Testis (tissue), 2 donors: ENCODE measurements at regions not wholly inside any gene's neighbourhood (a gene's known extent, or its start where the extent isn't known, plus 50 kb on each side); places are given as distances from the start of the nearest gene placed in this dataset.
A peak's percentile ranks its signal among the peaks of the same experiment; 100 is the strongest.

Experiments used
- DNase-seq: peaks from one replicate; pipeline ENCODE4 v3.0.0-alpha.2; 2019
- H3K27ac ChIP-seq, 2 donors: fragments of 200-600 bp; sonication (generic); one replicate each; pipeline ENCODE4 v1.5.1; 2019
- H3K27me3 ChIP-seq: fragments of 200-600 bp; sonication (generic); one replicate; pipeline ENCODE4 v1.5.1; 2019
- H3K36me3 ChIP-seq: fragments of 200-600 bp; sonication (generic); one replicate; pipeline ENCODE4 v1.5.1; 2017; ENCODE audit warnings: low read depth; ENCODE audit errors: missing control alignments
- H3K4me1 ChIP-seq: fragments of 200-600 bp; sonication (generic); one replicate; pipeline ENCODE4 v1.5.1; 2019
- H3K4me3 ChIP-seq, 2 donors: fragments of 200-600 bp; sonication (generic); one replicate each; pipeline ENCODE4 v1.5.1; 2017 to 2019
- H3K9me3 ChIP-seq: fragments of 200-600 bp; sonication (generic); one replicate; pipeline ENCODE4 v1.5.1; 2017
- CTCF ChIP-seq, 3 experiments: fragments of 450-650 bp in 2 of 3; fragments of 200-600 bp in 1 of 3; sonication (generic) in 1 of 3; IDR thresholded peaks; one replicate each; pipeline ENCODE4 v1.5.1; 2016 to 2019; ENCODE audit warnings: antibody characterized with exemption in 3 of 3, mild to moderate bottlenecking in 2 of 3, moderate library complexity in 1 of 3
- POLR2A ChIP-seq: fragments of 450-650 bp; IDR thresholded peaks from one replicate; pipeline ENCODE4 v1.6.1; 2017; ENCODE audit warnings: antibody characterized with exemption, mild to moderate bottlenecking, moderate library complexity
- WGBS, 2 donors: methylation state at CpG; one replicate each; pipeline ENCODE4 v1.1.5; 2018; 5-methylcytosine and 5-hydroxymethylcytosine counted together
- intact Hi-C: fragments of 100-400 bp; cut with DNase I; formaldehyde crosslinking; loops from one replicate; pipeline ENCODE4 v1.15.1; 2023; ENCODE audit warnings: low total_unique reads

- 23 to 32% methylated on average over 16 to 17 of the region's 17 CpGs for WGBS, 2 donors
- Histone ChIP-seq H3K27ac (no peak overlapping the region), H3K9me3 (no peaks in the 10 kb centered on the region), H3K4me1 (peaks cover 4% of the 10 kb centered on the region), H3K4me3 (no peak overlapping the region), H3K27me3 (no peaks in the 10 kb centered on the region), H3K36me3 (no peaks in the 10 kb centered on the region)
- peak; percentile 77 for DNase-seq
- intact Hi-C loops = no loop called here
- TF ChIP-seq POLR2A = no peak
- TF ChIP-seq CTCF (IDR thresholded peaks at IDR 0.05) = no peak
Observed at GRCh38 chr14:98906123-98906995, 365.6 kb downstream of the BCL11B start.

GRCh38 chr14:98907271-98907670 lies 364.7 kb downstream of the BCL11B start:
- Histone ChIP-seq H3K27ac (no peak overlapping the region), H3K9me3 (no peaks in the 10 kb centered on the region), H3K4me1 (peaks cover 4% of the 10 kb centered on the region), H3K27me3 (no peaks in the 10 kb centered on the region), H3K4me3 (no peak overlapping the region), H3K36me3 (no peaks in the 10 kb centered on the region)
- no peak for TF ChIP-seq CTCF (IDR thresholded peaks at IDR 0.05)
- no peak for TF ChIP-seq POLR2A
- WGBS, 2 donors = 69 to 80% methylated on average over 5 of the region's 5 CpGs
- intact Hi-C loops = no loop called here
- no peak for DNase-seq

GRCh38 chr14:98908050-98908449 lies 363.9 kb downstream of the BCL11B start:
- intact Hi-C loops = no loop called here
- Histone ChIP-seq H3K4me3 (no peak overlapping the region), H3K36me3 (no peaks in the 10 kb centered on the region), H3K9me3 (no peaks in the 10 kb centered on the region), H3K27ac (no peak overlapping the region), H3K4me1 (peaks cover 4% of the 10 kb centered on the region), H3K27me3 (no peaks in the 10 kb centered on the region)
- no peak for TF ChIP-seq POLR2A
- no peak for TF ChIP-seq CTCF (IDR thresholded peaks at IDR 0.05)
- WGBS, 2 donors = 89 to 95% methylated on average over 5 to 7 of the region's 7 CpGs
- no peak for DNase-seq

- Histone ChIP-seq H3K4me1 (peaks cover 4% of the 10 kb centered on the region), H3K27ac (no peak overlapping the region), H3K9me3 (no peaks in the 10 kb centered on the region), H3K4me3 (no peak overlapping the region), H3K27me3 (no peaks in the 10 kb centered on the region), H3K36me3 (no peaks in the 10 kb centered on the region)
- WGBS, 2 donors = 78 to 83% methylated on average over 10 to 11 of the region's 11 CpGs
- no peak for DNase-seq
- intact Hi-C loops = no loop called here
- no peak for TF ChIP-seq CTCF (IDR thresholded peaks at IDR 0.05)
- no peak for TF ChIP-seq POLR2A
Observed at GRCh38 chr14:98909251-98909944, 362.6 kb downstream of the BCL11B start.
